ENCODE measurements at regions not wholly inside any gene's neighbourhood (a gene's known extent, or its start where the extent isn't known, plus 50 kb on each side); places are given as distances from the start of the nearest gene placed in this dataset.

- DNase-seq: no peak
- no peaks in the 10 kb centered on the region for H3K4me1 ChIP-seq (ENCODE audit: control insufficient read depth, insufficient read depth, low read length)
- no peaks in the 10 kb centered on the region for H3K27me3 ChIP-seq (ENCODE audit: control insufficient read depth, insufficient read depth, low read length)
- no CpG with 5 or more reads among the region's 1 CpG for WGBS (ENCODE audit: insufficient coverage, low lambda C conversion rate)
- H3K4me3 ChIP-seq (ENCODE audit: low read length): no peak overlapping the region
- H3K9me3 ChIP-seq (ENCODE audit: control insufficient read depth, low read depth, low read length): no peaks in the 10 kb centered on the region
- H3K36me3 ChIP-seq (ENCODE audit: control insufficient read depth, insufficient read depth, low read length): no peaks in the 10 kb centered on the region
- H3K27ac ChIP-seq (ENCODE audit: low read length): no peak overlapping the region
Observed at GRCh38 chr4:22077571-22077970, 129.0 kb upstream of the KCNIP4 start.

DNA sequence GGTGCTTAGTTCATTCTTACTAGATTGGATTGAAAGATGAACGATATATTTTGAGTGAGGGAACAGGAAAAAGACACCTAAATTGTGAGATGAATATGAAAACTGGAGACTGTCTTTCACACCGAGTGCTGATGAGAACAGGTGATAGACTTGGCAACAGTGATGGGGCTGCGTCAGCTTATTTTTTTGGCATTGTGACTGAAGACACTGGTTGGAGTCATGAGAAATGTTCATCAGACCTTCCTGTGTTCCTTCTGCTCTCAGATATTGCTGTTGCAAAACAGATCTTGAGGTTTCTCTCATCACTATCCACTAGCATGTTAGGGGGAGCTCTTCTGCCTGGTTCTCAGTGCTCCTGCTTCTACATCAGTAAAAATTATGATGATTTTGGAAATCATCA is 124.2 kb upstream of the KCNIP4 start:
- 90% methylated on average over 2 of the region's 3 CpGs for WGBS (ENCODE audit: insufficient coverage, low lambda C conversion rate)
- no peak overlapping the region for H3K27ac ChIP-seq (ENCODE audit: low read length)
- no peaks in the 10 kb centered on the region for H3K9me3 ChIP-seq (ENCODE audit: control insufficient read depth, low read depth, low read length)
- H3K36me3 ChIP-seq (ENCODE audit: control insufficient read depth, insufficient read depth, low read length): no peaks in the 10 kb centered on the region
- H3K27me3 ChIP-seq (ENCODE audit: control insufficient read depth, insufficient read depth, low read length): no peaks in the 10 kb centered on the region
- H3K4me1 ChIP-seq (ENCODE audit: control insufficient read depth, insufficient read depth, low read length): no peaks in the 10 kb centered on the region
- DNase-seq: no peak
- no peak overlapping the region for H3K4me3 ChIP-seq (ENCODE audit: low read length)

DNA sequence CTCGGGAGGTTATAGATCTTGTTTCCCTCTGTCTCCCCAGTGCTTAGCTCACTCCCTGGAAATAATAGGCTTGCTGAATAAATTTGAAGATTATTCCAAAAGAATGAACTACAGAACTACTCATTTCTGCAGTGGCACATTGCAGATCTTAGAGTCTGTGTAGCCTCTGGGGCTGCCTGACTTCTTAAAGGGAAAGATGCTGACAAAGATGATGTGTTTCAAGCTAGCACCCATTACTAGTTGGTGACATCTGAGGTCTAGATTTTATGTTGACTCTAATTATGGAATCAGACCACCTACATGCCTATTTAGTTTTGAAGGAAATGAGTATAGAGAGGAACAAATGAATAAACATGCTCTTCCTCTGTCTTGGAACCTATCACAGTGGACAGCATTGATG is 123.7 kb upstream of the KCNIP4 start:
- Histone ChIP-seq H3K9me3 (ENCODE audit: control insufficient read depth, low read depth, low read length) (no peaks in the 10 kb centered on the region), H3K27ac (ENCODE audit: low read length) (no peak overlapping the region), H3K4me3 (ENCODE audit: low read length) (no peak overlapping the region), H3K4me1 (ENCODE audit: control insufficient read depth, insufficient read depth, low read length) (no peaks in the 10 kb centered on the region), H3K36me3 (ENCODE audit: control insufficient read depth, insufficient read depth, low read length) (no peaks in the 10 kb centered on the region), H3K27me3 (ENCODE audit: control insufficient read depth, insufficient read depth, low read length) (no peaks in the 10 kb centered on the region)
- WGBS (ENCODE audit: insufficient coverage, low lambda C conversion rate): no CpG with 5 or more reads among the region's 1 CpG
- no peak for DNase-seq

DNA sequence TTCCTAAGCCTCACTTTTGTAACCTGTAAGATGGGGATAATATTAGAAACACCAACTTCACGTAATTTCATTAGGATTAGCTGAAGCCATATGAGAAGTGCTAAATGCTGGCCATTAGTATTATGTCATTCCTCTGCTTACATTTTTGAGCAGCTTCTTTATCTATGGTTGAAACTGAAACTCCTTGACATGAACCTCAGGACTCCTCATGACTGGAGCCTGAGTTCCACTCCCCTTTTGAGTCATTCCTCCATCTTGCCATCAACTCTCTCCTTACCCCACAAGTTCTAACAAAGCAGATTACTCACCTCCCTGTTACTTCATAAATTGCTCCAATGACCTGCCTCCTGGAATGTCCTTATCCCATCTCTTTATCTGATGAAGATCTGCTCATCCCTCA is 123.2 kb upstream of the KCNIP4 start:
- 67% methylated on average over 1 of the region's 1 CpG for WGBS (ENCODE audit: insufficient coverage, low lambda C conversion rate)

GRCh38 chr4:22070256-22070655 is 121.7 kb upstream of the KCNIP4 start:
- Histone ChIP-seq H3K36me3 (ENCODE audit: control insufficient read depth, insufficient read depth, low read length) (no peaks in the 10 kb centered on the region), H3K9me3 (ENCODE audit: control insufficient read depth, low read depth, low read length) (no peaks in the 10 kb centered on the region), H3K4me3 (ENCODE audit: low read length) (no peak overlapping the region), H3K27me3 (ENCODE audit: control insufficient read depth, insufficient read depth, low read length) (no peaks in the 10 kb centered on the region), H3K27ac (ENCODE audit: low read length) (no peak overlapping the region), H3K4me1 (ENCODE audit: control insufficient read depth, insufficient read depth, low read length) (no peaks in the 10 kb centered on the region)
- WGBS (ENCODE audit: insufficient coverage, low lambda C conversion rate): no CpG with 5 or more reads among the region's 2 CpGs
- DNase-seq: no peak

More for the DNA sequence above, 123.2 kb upstream of the KCNIP4 start:
- H3K4me1 ChIP-seq (ENCODE audit: control insufficient read depth, insufficient read depth, low read length): no peaks in the 10 kb centered on the region
- DNase-seq: no peak
- no peaks in the 10 kb centered on the region for H3K36me3 ChIP-seq (ENCODE audit: control insufficient read depth, insufficient read depth, low read length)
- H3K27me3 ChIP-seq (ENCODE audit: control insufficient read depth, insufficient read depth, low read length): no peaks in the 10 kb centered on the region
- H3K27ac ChIP-seq (ENCODE audit: low read length): no peak overlapping the region
- H3K4me3 ChIP-seq (ENCODE audit: low read length): no peak overlapping the region
- H3K9me3 ChIP-seq (ENCODE audit: control insufficient read depth, low read depth, low read length): no peaks in the 10 kb centered on the region

DNA sequence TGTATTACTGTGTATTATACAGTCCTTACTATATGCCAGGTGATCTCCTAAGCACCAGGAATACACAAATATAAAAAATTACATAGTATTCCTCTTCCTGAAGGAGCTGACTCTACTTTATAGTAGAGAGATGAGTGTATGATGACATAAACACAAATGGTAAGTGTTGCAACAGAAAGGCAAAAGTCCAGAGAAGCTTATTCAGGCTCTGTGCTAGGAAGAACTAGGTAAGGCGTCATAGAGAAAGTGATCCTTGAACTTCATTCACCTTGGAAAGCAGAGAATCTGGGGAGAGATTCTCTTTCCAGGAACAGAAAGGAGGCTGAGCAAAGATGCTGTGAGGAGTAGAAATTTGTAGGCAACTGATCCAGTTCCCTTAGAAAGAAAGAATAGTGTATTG is 115.0 kb upstream of the KCNIP4 start:
- H3K4me3 ChIP-seq (ENCODE audit: low read length): no peak overlapping the region
- H3K27ac ChIP-seq (ENCODE audit: low read length): no peak overlapping the region
- no peak for DNase-seq
- 50% methylated on average over 1 of the region's 1 CpG for WGBS (ENCODE audit: insufficient coverage, low lambda C conversion rate)
- H3K36me3 ChIP-seq (ENCODE audit: control insufficient read depth, insufficient read depth, low read length): no peaks in the 10 kb centered on the region
- no peaks in the 10 kb centered on the region for H3K4me1 ChIP-seq (ENCODE audit: control insufficient read depth, insufficient read depth, low read length)
- no peaks in the 10 kb centered on the region for H3K27me3 ChIP-seq (ENCODE audit: control insufficient read depth, insufficient read depth, low read length)
- no peaks in the 10 kb centered on the region for H3K9me3 ChIP-seq (ENCODE audit: control insufficient read depth, low read depth, low read length)

GRCh38 chr4:22062676-22063075 is 114.1 kb upstream of the KCNIP4 start:
- H3K4me3 ChIP-seq (ENCODE audit: low read length): no peak overlapping the region
- 92% methylated on average over 2 of the region's 3 CpGs for WGBS (ENCODE audit: insufficient coverage, low lambda C conversion rate)
- DNase-seq: no peak
- H3K36me3 ChIP-seq (ENCODE audit: control insufficient read depth, insufficient read depth, low read length): no peaks in the 10 kb centered on the region
- H3K9me3 ChIP-seq (ENCODE audit: control insufficient read depth, low read depth, low read length): no peaks in the 10 kb centered on the region
- H3K27ac ChIP-seq (ENCODE audit: low read length): no peak overlapping the region
- H3K27me3 ChIP-seq (ENCODE audit: control insufficient read depth, insufficient read depth, low read length): no peaks in the 10 kb centered on the region
- H3K4me1 ChIP-seq (ENCODE audit: control insufficient read depth, insufficient read depth, low read length): no peaks in the 10 kb centered on the region

- Histone ChIP-seq H3K27ac (ENCODE audit: low read length) (no peak overlapping the region), H3K36me3 (ENCODE audit: control insufficient read depth, insufficient read depth, low read length) (no peaks in the 10 kb centered on the region), H3K9me3 (ENCODE audit: control insufficient read depth, low read depth, low read length) (no peaks in the 10 kb centered on the region), H3K27me3 (ENCODE audit: control insufficient read depth, insufficient read depth, low read length) (no peaks in the 10 kb centered on the region), H3K4me3 (ENCODE audit: low read length) (no peak overlapping the region), H3K4me1 (ENCODE audit: control insufficient read depth, insufficient read depth, low read length) (no peaks in the 10 kb centered on the region)
- WGBS (ENCODE audit: insufficient coverage, low lambda C conversion rate): 86% methylated on average over 2 of the region's 5 CpGs
- DNase-seq: no peak
Observed at GRCh38 chr4:22055954-22056353, 107.4 kb upstream of the KCNIP4 start.

- no peak for DNase-seq
- Histone ChIP-seq H3K9me3 (ENCODE audit: control insufficient read depth, low read depth, low read length) (no peaks in the 10 kb centered on the region), H3K36me3 (ENCODE audit: control insufficient read depth, insufficient read depth, low read length) (no peaks in the 10 kb centered on the region), H3K27me3 (ENCODE audit: control insufficient read depth, insufficient read depth, low read length) (no peaks in the 10 kb centered on the region), H3K4me1 (ENCODE audit: control insufficient read depth, insufficient read depth, low read length) (no peaks in the 10 kb centered on the region), H3K4me3 (ENCODE audit: low read length) (no peak overlapping the region), H3K27ac (ENCODE audit: low read length) (no peak overlapping the region)
- no CpG with 5 or more reads among the region's 1 CpG for WGBS (ENCODE audit: insufficient coverage, low lambda C conversion rate)
Observed at GRCh38 chr4:22052076-22052475, 103.5 kb upstream of the KCNIP4 start.

GRCh38 chr4:22048323-22048722 is 99.8 kb upstream of the KCNIP4 start:
- no CpG with 5 or more reads among the region's 2 CpGs for WGBS (ENCODE audit: insufficient coverage, low lambda C conversion rate)

GRCh38 chr4:22047793-22048192 is 99.2 kb upstream of the KCNIP4 start:
- Histone ChIP-seq H3K27me3 (ENCODE audit: control insufficient read depth, insufficient read depth, low read length) (no peaks in the 10 kb centered on the region), H3K27ac (ENCODE audit: low read length) (no peak overlapping the region), H3K4me3 (ENCODE audit: low read length) (no peak overlapping the region), H3K4me1 (ENCODE audit: control insufficient read depth, insufficient read depth, low read length) (no peaks in the 10 kb centered on the region), H3K9me3 (ENCODE audit: control insufficient read depth, low read depth, low read length) (no peaks in the 10 kb centered on the region), H3K36me3 (ENCODE audit: control insufficient read depth, insufficient read depth, low read length) (no peaks in the 10 kb centered on the region)
- no peak for DNase-seq
- WGBS (ENCODE audit: insufficient coverage, low lambda C conversion rate): no CpG with 5 or more reads among the region's 12 CpGs

More at GRCh38 chr4:22048323-22048722, 99.8 kb upstream of the KCNIP4 start:
- no peaks in the 10 kb centered on the region for H3K4me1 ChIP-seq (ENCODE audit: control insufficient read depth, insufficient read depth, low read length)
- H3K4me3 ChIP-seq (ENCODE audit: low read length): no peak overlapping the region
- no peaks in the 10 kb centered on the region for H3K27me3 ChIP-seq (ENCODE audit: control insufficient read depth, insufficient read depth, low read length)
- no peaks in the 10 kb centered on the region for H3K9me3 ChIP-seq (ENCODE audit: control insufficient read depth, low read depth, low read length)
- no peaks in the 10 kb centered on the region for H3K36me3 ChIP-seq (ENCODE audit: control insufficient read depth, insufficient read depth, low read length)
- H3K27ac ChIP-seq (ENCODE audit: low read length): no peak overlapping the region
- DNase-seq: no peak
